ENCODE measurements at regions not wholly inside any gene's neighbourhood (a gene's known extent, or its start where the extent isn't known, plus 50 kb on each side); places are given as distances from the start of the nearest gene placed in this dataset.

GRCh38 chr3:117409701-117410459 is 700.3 kb downstream of the TUSC7 start:
- Mint-ChIP-seq H3K4me3 (no peak overlapping the region), H3K27me3 (ENCODE audit: insufficient read depth) (peaks cover 3% of the 10 kb centered on the region), H3K9me3 (peaks cover 33% of the 10 kb centered on the region), H3K36me3 (ENCODE audit: low read depth) (no peaks in the 10 kb centered on the region), H3K4me1 (ENCODE audit: low read depth) (no peaks in the 10 kb centered on the region), H3K27ac (no peak overlapping the region)
- DNase-seq = no peak
- TF ChIP-seq CTCF (IDR thresholded peaks at IDR 0.05) = no peak

- Mint-ChIP-seq H3K9me3 (peaks cover 37% of the 10 kb centered on the region), H3K4me3 (no peak overlapping the region), H3K4me1 (ENCODE audit: low read depth) (no peaks in the 10 kb centered on the region), H3K27me3 (ENCODE audit: insufficient read depth) (peaks cover 1% of the 10 kb centered on the region), H3K27ac (no peak overlapping the region), H3K36me3 (ENCODE audit: low read depth) (no peaks in the 10 kb centered on the region)
- TF ChIP-seq CTCF (IDR thresholded peaks at IDR 0.05) = no peak
- no peak for DNase-seq
These were observed 702.4 kb downstream of the TUSC7 start for GRCh38 chr3:117411971-117412370.

- H3K36me3 Mint-ChIP-seq (ENCODE audit: low read depth) = no peaks in the 10 kb centered on the region
- no peak overlapping the region for H3K27ac Mint-ChIP-seq
- H3K9me3 Mint-ChIP-seq = peaks cover 29% of the 10 kb centered on the region
- H3K4me3 Mint-ChIP-seq = no peak overlapping the region
- H3K27me3 Mint-ChIP-seq (ENCODE audit: insufficient read depth) = peaks cover 1% of the 10 kb centered on the region
- no peaks in the 10 kb centered on the region for H3K4me1 Mint-ChIP-seq (ENCODE audit: low read depth)
- no peak for TF ChIP-seq CTCF (IDR thresholded peaks at IDR 0.05)
- no peak for DNase-seq
These were observed 707.8 kb downstream of the TUSC7 start for GRCh38 chr3:117417411-117417810.

GRCh38 chr3:117427081-117427480 is 717.5 kb downstream of the TUSC7 start:
- no peak for DNase-seq
- no peak overlapping the region for H3K27ac Mint-ChIP-seq
- no peaks in the 10 kb centered on the region for H3K4me1 Mint-ChIP-seq (ENCODE audit: low read depth)
- no peaks in the 10 kb centered on the region for H3K27me3 Mint-ChIP-seq (ENCODE audit: insufficient read depth)
- peaks cover 11% of the 10 kb centered on the region for H3K9me3 Mint-ChIP-seq
- no peak overlapping the region for H3K4me3 Mint-ChIP-seq
- TF ChIP-seq CTCF (IDR thresholded peaks at IDR 0.05) = no peak
- no peaks in the 10 kb centered on the region for H3K36me3 Mint-ChIP-seq (ENCODE audit: low read depth)

- DNase-seq = no peak
- no peaks in the 10 kb centered on the region for H3K4me1 Mint-ChIP-seq (ENCODE audit: low read depth)
- no peak overlapping the region for H3K27ac Mint-ChIP-seq
- no peak overlapping the region for H3K4me3 Mint-ChIP-seq
- peaks cover 8% of the 10 kb centered on the region; the same call in 1 of the 2 replicates for H3K9me3 Mint-ChIP-seq
- TF ChIP-seq CTCF (IDR thresholded peaks at IDR 0.05) = no peak
- H3K27me3 Mint-ChIP-seq (ENCODE audit: insufficient read depth) = no peaks in the 10 kb centered on the region
- H3K36me3 Mint-ChIP-seq (ENCODE audit: low read depth) = no peaks in the 10 kb centered on the region
These were observed 723.8 kb downstream of the TUSC7 start for GRCh38 chr3:117433427-117433826.
